ENCODE measurements at regions not wholly inside any gene's neighbourhood (a gene's known extent, or its start where the extent isn't known, plus 50 kb on each side); places are given as distances from the start of the nearest gene placed in this dataset.

DNA sequence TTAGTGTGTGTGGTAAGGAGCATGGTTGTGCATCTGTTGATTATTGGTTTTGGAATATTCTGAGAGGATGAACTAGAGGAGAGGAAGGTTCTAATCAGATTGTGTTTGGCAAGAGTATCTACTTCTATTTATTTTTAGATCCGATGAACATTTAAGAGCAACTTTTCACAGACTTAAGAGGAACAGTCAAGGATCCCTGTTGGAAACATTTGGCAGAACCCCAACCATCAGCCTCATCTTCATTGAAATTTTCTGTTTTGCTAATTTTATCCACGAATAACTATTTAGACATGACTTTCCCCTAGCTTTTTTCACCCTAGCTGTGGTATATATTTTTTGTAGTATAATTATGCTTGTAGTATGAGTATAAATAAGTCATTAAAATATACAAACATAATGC is 868.5 kb downstream of the MAT2B start:
- TF ChIP-seq CTCF (IDR thresholded peaks at IDR 0.05), result no peak
- TF ChIP-seq POLR2A (IDR thresholded peaks at IDR 0.05), result no peak
